Activated CD8-positive, alpha-beta memory T cell treated with anti-CD3 and anti-CD28 coated beads, Interleukin-2, amount 10 ng/mL, durations not matched to agents 7 days and 5 days (primary cell): ENCODE measurements at regions not wholly inside any gene's neighbourhood (a gene's known extent, or its start where the extent isn't known, plus 50 kb on each side); places are given as distances from the start of the nearest gene placed in this dataset.

Source experiments
- ATAC-seq: fragments of 150-1000 bp; cut with Tn5 transposase; one replicate; pipeline ENCODE4 v1.10.0; 2021; ENCODE audit warnings: moderate library complexity
- CTCF ChIA-PET: fragments of 350-600 bp; sonication (Branson Sonifier 250); formaldehyde crosslinking; loops from one replicate; lab custom pipeline; 2021; ENCODE audit warnings: antibody characterized with exemption; lab: Charles Lee
- DNase-seq: peaks from one replicate; pipeline ENCODE4 v3.0.0-alpha.2; 2020
- H3K27ac Mint-ChIP-seq: one replicate; pipeline ENCODE4 v1.8.0; 2021; ENCODE audit warnings: mild to moderate bottlenecking, mixed read lengths
- H3K27me3 Mint-ChIP-seq: one replicate; pipeline ENCODE4 v1.8.0; 2021; ENCODE audit warnings: mixed read lengths
- H3K36me3 Mint-ChIP-seq: one replicate; pipeline ENCODE4 v1.8.0; 2021; ENCODE audit warnings: mild to moderate bottlenecking, mixed read lengths
- H3K4me1 Mint-ChIP-seq: one replicate; pipeline ENCODE4 v1.8.0; 2021; ENCODE audit warnings: mixed read lengths
- H3K4me3 Mint-ChIP-seq: one replicate; pipeline ENCODE4 v1.8.0; 2021; ENCODE audit warnings: mild to moderate bottlenecking, moderate library complexity, mixed read lengths
- H3K9me3 Mint-ChIP-seq: one replicate; pipeline ENCODE4 v1.8.0; 2022; ENCODE audit warnings: low read depth, mixed read lengths

GRCh38 chr18:78548261-78549058 is 431.2 kb upstream of the SALL3 start:
- DNase-seq (no peak), ATAC-seq (no peak)
- H3K9me3 Mint-ChIP-seq: peaks cover 19% of the 10 kb centered on the region
- H3K27ac Mint-ChIP-seq: no peak overlapping the region
- no peaks in the 10 kb centered on the region for H3K27me3 Mint-ChIP-seq
- H3K4me3 Mint-ChIP-seq: no peak overlapping the region
- H3K4me1 Mint-ChIP-seq: no peaks in the 10 kb centered on the region
- H3K36me3 Mint-ChIP-seq: peaks cover 2% of the 10 kb centered on the region
- CTCF ChIA-PET: no interaction called here

DNA sequence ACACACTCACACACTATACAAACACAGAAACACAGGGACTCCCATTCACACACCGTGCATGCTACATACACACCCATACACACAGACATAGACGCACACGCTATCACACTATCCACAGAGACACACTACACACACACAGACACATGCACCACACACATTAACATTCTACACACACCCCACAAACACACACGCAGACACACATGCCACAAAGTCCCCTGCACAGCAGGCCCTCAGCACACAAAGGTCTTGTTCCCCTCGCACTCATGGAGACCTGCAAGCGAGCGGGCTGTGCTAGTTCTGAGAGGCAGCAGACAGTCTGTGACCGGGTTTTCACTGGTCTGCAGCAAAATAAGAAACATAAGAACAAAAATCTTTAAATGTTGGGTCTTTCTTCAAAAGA is 429.6 kb upstream of the SALL3 start:
- Mint-ChIP-seq H3K4me3 (no peak overlapping the region), H3K4me1 (no peaks in the 10 kb centered on the region), H3K27ac (no peak overlapping the region), H3K27me3 (no peaks in the 10 kb centered on the region), H3K9me3 (peaks cover 19% of the 10 kb centered on the region), H3K36me3 (peaks cover 2% of the 10 kb centered on the region)
- ATAC-seq: no peak
- CTCF ChIA-PET: no interaction called here
- no peak for DNase-seq

- CTCF ChIA-PET: no interaction called here
- no peaks in the 10 kb centered on the region for H3K27me3 Mint-ChIP-seq
- H3K4me1 Mint-ChIP-seq: no peaks in the 10 kb centered on the region
- no peak overlapping the region for H3K27ac Mint-ChIP-seq
- no peak overlapping the region for H3K4me3 Mint-ChIP-seq
- H3K36me3 Mint-ChIP-seq: no peaks in the 10 kb centered on the region
- H3K9me3 Mint-ChIP-seq: peaks cover 8% of the 10 kb centered on the region
- ATAC-seq: no peak
- no peak for DNase-seq
These were observed 424.5 kb upstream of the SALL3 start for GRCh38 chr18:78554944-78555608.

GRCh38 chr18:78557371-78557770 is 422.2 kb upstream of the SALL3 start:
- Mint-ChIP-seq H3K27me3 (no peaks in the 10 kb centered on the region), H3K4me1 (no peaks in the 10 kb centered on the region), H3K4me3 (no peak overlapping the region), H3K9me3 (peaks cover 8% of the 10 kb centered on the region), H3K36me3 (no peaks in the 10 kb centered on the region), H3K27ac (no peak overlapping the region)
- CTCF ChIA-PET: no interaction called here
- DNase-seq: no peak
- ATAC-seq: no peak

GRCh38 chr18:78558101-78558810 is 421.4 kb upstream of the SALL3 start:
- Mint-ChIP-seq H3K27me3 (no peaks in the 10 kb centered on the region), H3K36me3 (no peaks in the 10 kb centered on the region), H3K9me3 (peaks cover 8% of the 10 kb centered on the region), H3K4me3 (no peak overlapping the region), H3K4me1 (no peaks in the 10 kb centered on the region), H3K27ac (no peak overlapping the region)
- DNase-seq: no peak
- CTCF ChIA-PET: no interaction called here
- no peak for ATAC-seq

GRCh38 chr18:78558948-78559347 is 420.7 kb upstream of the SALL3 start:
- Mint-ChIP-seq H3K27ac (no peak overlapping the region), H3K36me3 (no peaks in the 10 kb centered on the region), H3K4me3 (no peak overlapping the region), H3K9me3 (peaks cover 8% of the 10 kb centered on the region), H3K4me1 (no peaks in the 10 kb centered on the region), H3K27me3 (no peaks in the 10 kb centered on the region)
- ATAC-seq: no peak
- CTCF ChIA-PET: no interaction called here
- no peak for DNase-seq

DNA sequence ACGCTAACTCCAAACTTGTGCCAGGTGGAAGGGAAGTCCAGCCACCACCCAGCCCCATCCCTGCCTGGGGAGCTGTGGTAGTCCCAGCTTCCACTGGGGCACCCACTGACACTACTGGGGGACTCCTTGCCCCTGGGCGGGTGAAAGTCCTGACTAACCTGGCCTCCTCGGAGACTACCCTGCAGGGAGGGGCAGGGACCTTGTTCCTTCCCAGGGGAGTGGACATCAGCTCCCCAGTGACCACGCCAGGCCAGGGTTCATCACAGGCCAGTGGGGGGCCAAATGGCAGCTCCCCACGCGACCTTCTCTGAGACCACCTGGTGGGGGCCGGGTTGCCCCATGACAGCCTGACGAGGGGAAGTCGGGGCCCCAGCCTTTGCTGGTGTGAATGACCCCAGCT is 420.0 kb upstream of the SALL3 start:
- H3K36me3 Mint-ChIP-seq: no peaks in the 10 kb centered on the region
- no peak overlapping the region for H3K27ac Mint-ChIP-seq
- DNase-seq (no peak), ATAC-seq (no peak)
- H3K4me3 Mint-ChIP-seq: no peak overlapping the region
- peaks cover 8% of the 10 kb centered on the region for H3K9me3 Mint-ChIP-seq
- H3K4me1 Mint-ChIP-seq: no peaks in the 10 kb centered on the region
- H3K27me3 Mint-ChIP-seq: no peaks in the 10 kb centered on the region
- CTCF ChIA-PET: no interaction called here

- Mint-ChIP-seq H3K4me3 (no peak overlapping the region), H3K36me3 (no peaks in the 10 kb centered on the region), H3K4me1 (no peaks in the 10 kb centered on the region), H3K27ac (no peak overlapping the region), H3K9me3 (peaks cover 5% of the 10 kb centered on the region), H3K27me3 (no peaks in the 10 kb centered on the region)
- DNase-seq (no peak), ATAC-seq (no peak)
- CTCF ChIA-PET: no interaction called here
These were observed 417.7 kb upstream of the SALL3 start for GRCh38 chr18:78561757-78562510.

- Mint-ChIP-seq H3K4me3 (no peak overlapping the region), H3K9me3 (peaks cover 10% of the 10 kb centered on the region), H3K36me3 (no peaks in the 10 kb centered on the region), H3K27ac (no peak overlapping the region), H3K4me1 (no peaks in the 10 kb centered on the region), H3K27me3 (no peaks in the 10 kb centered on the region)
- CTCF ChIA-PET: no interaction called here
- DNase-seq (no peak), ATAC-seq (no peak)
These were observed 417.1 kb upstream of the SALL3 start for GRCh38 chr18:78562531-78562961.

- ATAC-seq (no peak), DNase-seq (no peak)
- no peak overlapping the region for H3K27ac Mint-ChIP-seq
- H3K27me3 Mint-ChIP-seq: no peaks in the 10 kb centered on the region
- no peaks in the 10 kb centered on the region for H3K4me1 Mint-ChIP-seq
- peaks cover 10% of the 10 kb centered on the region for H3K9me3 Mint-ChIP-seq
- CTCF ChIA-PET: no interaction called here
- no peak overlapping the region for H3K4me3 Mint-ChIP-seq
- H3K36me3 Mint-ChIP-seq: no peaks in the 10 kb centered on the region
These were observed 416.5 kb upstream of the SALL3 start for GRCh38 chr18:78563110-78563509.

- Mint-ChIP-seq H3K27me3 (no peaks in the 10 kb centered on the region), H3K4me1 (no peaks in the 10 kb centered on the region), H3K9me3 (peaks cover 12% of the 10 kb centered on the region), H3K27ac (no peak overlapping the region), H3K36me3 (no peaks in the 10 kb centered on the region), H3K4me3 (no peak overlapping the region)
- DNase-seq: no peak
- ATAC-seq: no peak
- CTCF ChIA-PET: no interaction called here
These were observed 415.6 kb upstream of the SALL3 start for GRCh38 chr18:78564030-78564429.

GRCh38 chr18:78564518-78564917 is 415.1 kb upstream of the SALL3 start:
- CTCF ChIA-PET: no interaction called here
- DNase-seq: no peak
- H3K9me3 Mint-ChIP-seq: peaks cover 12% of the 10 kb centered on the region
- H3K4me1 Mint-ChIP-seq: no peaks in the 10 kb centered on the region
- no peaks in the 10 kb centered on the region for H3K27me3 Mint-ChIP-seq
- ATAC-seq: no peak
- H3K4me3 Mint-ChIP-seq: no peak overlapping the region
- no peaks in the 10 kb centered on the region for H3K36me3 Mint-ChIP-seq
- H3K27ac Mint-ChIP-seq: no peak overlapping the region

- no peaks in the 10 kb centered on the region for H3K27me3 Mint-ChIP-seq
- peaks cover 12% of the 10 kb centered on the region for H3K9me3 Mint-ChIP-seq
- H3K27ac Mint-ChIP-seq: no peak overlapping the region
- no peak overlapping the region for H3K4me3 Mint-ChIP-seq
- DNase-seq (no peak), ATAC-seq (no peak)
- CTCF ChIA-PET: no interaction called here
- no peaks in the 10 kb centered on the region for H3K36me3 Mint-ChIP-seq
- H3K4me1 Mint-ChIP-seq: no peaks in the 10 kb centered on the region
These were observed 414.4 kb upstream of the SALL3 start for GRCh38 chr18:78565240-78565639.
